IPS-NIHi11 (cell line): ENCODE measurements at regions not wholly inside any gene's neighbourhood (a gene's known extent, or its start where the extent isn't known, plus 50 kb on each side); places are given as distances from the start of the nearest gene placed in this dataset.

ENCODE experiments used
- DNase-seq: peaks from one replicate; pipeline ENCODE4 v3.0.0; 2012; ENCODE audit warnings: mixed read lengths, low spot score

- DNase-seq = no peak
Measured at GRCh38 chr1:3954170-3955169, 54.4 kb upstream of the C1orf174 start.

- DNase-seq = no peak
Measured at GRCh38 chr1:3955196-3955772, 55.2 kb upstream of the C1orf174 start.

GRCh38 chr1:3956527-3957170, 56.6 kb upstream of the C1orf174 start:
- no peak for DNase-seq

GRCh38 chr1:3959361-3959760, 59.3 kb upstream of the C1orf174 start:
- no peak for DNase-seq

GRCh38 chr1:3963554-3963953, 63.5 kb upstream of the C1orf174 start:
- DNase-seq = no peak

- DNase-seq = no peak
Measured at GRCh38 chr1:3965693-3966092, 65.6 kb upstream of the C1orf174 start.

- peak; percentile 53 for DNase-seq
Measured at GRCh38 chr1:3968851-3969250, 68.8 kb upstream of the C1orf174 start.

- no peak for DNase-seq
Measured at GRCh38 chr1:3971981-3972380, 71.9 kb upstream of the C1orf174 start.

- DNase-seq = no peak
Measured at GRCh38 chr1:3975903-3976630, 76.0 kb upstream of the C1orf174 start.

- no peak for DNase-seq
Measured at GRCh38 chr1:3976821-3977220, 76.7 kb upstream of the C1orf174 start.

- no peak for DNase-seq
Measured at GRCh38 chr1:3978196-3978989, 78.3 kb upstream of the C1orf174 start.

GRCh38 chr1:3978990-3979325, 78.9 kb upstream of the C1orf174 start:
- DNase-seq = no peak

GRCh38 chr1:3981261-3981660, 81.2 kb upstream of the C1orf174 start:
- no peak for DNase-seq

- peak; percentile 35 for DNase-seq
Measured at GRCh38 chr1:3981746-3982505, 81.9 kb upstream of the C1orf174 start.

- no peak for DNase-seq
Measured at GRCh38 chr1:3983181-3983580, 83.1 kb upstream of the C1orf174 start.

- DNase-seq = no peak
Measured at GRCh38 chr1:3984586-3984985, 84.5 kb upstream of the C1orf174 start.

- no peak for DNase-seq
Measured at GRCh38 chr1:3986686-3987218, 86.7 kb upstream of the C1orf174 start.

- DNase-seq = no peak
Measured at GRCh38 chr1:3987669-3988235, 87.7 kb upstream of the C1orf174 start.

GRCh38 chr1:3988431-3988830, 88.4 kb upstream of the C1orf174 start:
- no peak for DNase-seq

- DNase-seq = no peak
Measured at GRCh38 chr1:3989465-3989864, 89.4 kb upstream of the C1orf174 start.
